Skin of body (tissue), 1 donor: ENCODE measurements at regions not wholly inside any gene's neighbourhood (a gene's known extent, or its start where the extent isn't known, plus 50 kb on each side); places are given as distances from the start of the nearest gene placed in this dataset.
"Not testable (repeated sequence)": the region's sequence is repeated elsewhere in the genome, so short reads cannot be mapped to it uniquely, and the experiment has no call there.

Experiments used
- DNase-seq: peaks from one replicate; lab custom pipeline; 2025; lab: John Stamatoyannopoulos, UW

DNA sequence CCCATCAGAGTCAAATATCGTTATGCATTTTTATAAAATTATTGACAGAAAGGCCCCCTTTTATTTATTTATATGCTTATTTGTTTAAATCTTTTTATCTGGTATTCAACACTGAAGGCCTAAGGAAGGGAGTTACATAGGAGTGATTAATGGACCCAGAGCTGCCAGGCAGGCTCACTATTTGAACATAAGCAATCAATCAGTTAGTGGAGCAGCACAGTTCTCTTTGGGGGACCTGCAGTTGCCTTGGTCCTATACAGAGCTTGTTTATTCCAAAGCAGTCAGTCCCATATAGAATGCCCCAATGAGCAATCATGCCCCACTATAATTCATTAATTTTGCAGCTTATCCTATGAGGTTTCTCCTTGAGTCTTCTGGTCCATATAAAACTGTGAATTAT lies 389.4 kb upstream of the GOT2 start:
- no peak for DNase-seq

GRCh38 chr16:59122262-59122537 lies 388.1 kb upstream of the GOT2 start:
- DNase-seq: peak; percentile 47

DNA sequence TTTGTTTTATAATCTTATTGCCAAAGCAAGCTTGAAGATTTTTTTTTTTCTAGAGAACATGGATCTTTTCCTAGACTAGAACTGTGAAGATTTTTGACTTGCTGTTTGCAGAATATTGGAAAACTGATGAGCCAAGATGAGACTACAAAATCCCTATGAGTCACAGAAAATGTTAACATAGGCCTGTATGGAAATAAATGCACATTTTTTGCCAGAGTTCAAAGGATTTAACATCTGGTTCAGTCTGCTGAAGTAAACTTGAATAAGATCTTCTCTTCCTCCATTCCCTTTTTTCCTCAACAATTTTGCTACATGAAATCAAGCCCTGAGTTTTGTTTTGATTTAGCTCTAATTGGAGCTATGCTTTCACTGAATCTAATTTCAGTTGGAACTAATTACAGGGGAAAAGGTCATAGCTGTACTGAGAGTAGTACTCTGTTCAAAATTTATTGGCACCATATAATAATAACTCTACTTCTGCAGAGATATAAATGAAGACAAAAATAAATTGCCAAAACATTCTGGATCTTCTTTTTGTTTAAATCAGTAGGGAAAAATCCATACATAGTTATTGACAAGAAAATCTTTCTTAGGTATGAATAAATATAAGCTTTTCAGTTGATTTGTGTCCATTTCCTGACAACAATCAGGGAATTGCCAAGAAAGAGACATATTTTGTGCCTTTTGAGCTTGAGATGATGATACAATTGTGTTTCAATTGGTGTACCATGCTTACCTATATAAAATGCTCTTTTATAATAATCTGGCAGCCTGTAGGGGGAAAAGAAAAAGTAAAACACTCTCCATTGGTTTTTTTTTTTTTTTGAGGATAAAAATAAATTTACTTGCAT lies 387.5 kb upstream of the GOT2 start:
- DNase-seq: peak; percentile 83

DNA sequence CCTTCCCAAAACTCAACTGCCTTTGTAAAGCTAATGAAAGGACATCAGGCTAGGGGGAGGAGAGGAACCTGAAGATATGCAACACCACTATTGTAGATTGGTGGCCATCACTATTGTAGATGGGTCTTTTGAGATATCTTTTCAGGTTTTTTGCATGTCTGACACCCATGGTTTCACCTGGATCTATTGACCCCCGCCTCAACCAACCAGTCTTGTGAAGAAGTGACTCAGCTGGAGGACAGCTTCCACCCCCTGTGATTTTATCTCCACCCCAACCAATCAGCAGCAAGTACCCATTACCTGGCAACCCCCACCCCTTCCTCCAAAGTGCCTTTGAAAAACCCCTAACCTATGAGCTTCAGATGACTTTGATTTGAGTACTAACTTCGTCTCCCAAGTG lies 382.6 kb upstream of the GOT2 start:
- DNase-seq: no peak

GRCh38 chr16:59114790-59115189 lies 380.7 kb upstream of the GOT2 start:
- DNase-seq: no peak

DNA sequence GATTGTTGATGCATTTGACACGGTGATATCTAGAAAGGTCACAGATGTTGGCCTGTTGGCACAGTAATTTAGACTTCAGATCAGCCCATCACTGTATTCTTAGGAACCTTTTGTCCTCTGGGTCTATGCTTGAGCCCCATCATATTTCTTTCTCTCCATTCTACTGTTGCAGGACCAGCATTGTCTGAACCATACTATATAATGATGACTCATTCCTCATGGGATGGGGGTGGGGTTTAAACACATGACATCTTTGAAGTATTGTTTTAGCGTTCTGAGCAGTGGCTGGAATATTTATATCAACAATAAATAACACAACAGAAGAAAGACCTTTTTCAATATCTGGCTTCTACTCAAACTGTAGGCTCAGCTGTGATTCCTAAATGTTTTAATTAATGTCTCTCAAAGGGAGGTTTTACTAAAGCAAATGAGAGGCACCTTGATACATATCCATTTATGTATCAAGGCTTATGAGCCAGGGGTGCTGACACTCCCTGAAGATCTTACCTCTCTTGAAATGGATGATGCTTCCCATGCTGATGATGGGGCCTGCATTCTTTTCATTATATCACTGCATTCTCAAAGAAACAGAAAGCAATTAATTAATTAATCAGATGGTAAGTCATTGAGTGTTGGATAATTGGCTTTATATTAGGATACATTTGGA lies 379.0 kb upstream of the GOT2 start:
- no peak for DNase-seq

DNA sequence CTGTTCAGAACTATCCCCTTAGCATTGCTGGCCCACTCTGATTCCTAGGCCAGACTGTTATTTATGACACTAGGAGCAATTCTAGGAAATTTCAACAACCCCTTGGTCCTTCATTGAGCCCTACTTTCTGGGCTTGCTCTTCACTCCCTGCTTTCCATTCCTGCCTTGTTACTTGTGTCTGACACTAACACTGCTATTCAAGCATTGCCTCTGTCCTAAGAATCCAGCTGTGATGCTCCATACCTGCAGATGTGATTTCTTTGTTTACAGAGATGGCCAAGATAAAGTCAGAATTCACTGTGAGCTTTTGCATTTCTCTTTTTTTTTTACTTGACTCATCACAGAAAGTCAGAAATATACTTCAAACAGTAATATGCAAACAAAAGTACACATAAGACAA lies 377.2 kb upstream of the GOT2 start:
- DNase-seq: no peak

- DNase-seq: no peak
Measured at GRCh38 chr16:59108374-59108773, 374.3 kb upstream of the GOT2 start.

GRCh38 chr16:59096682-59097081 lies 362.6 kb upstream of the GOT2 start:
- not testable (repeated sequence) for DNase-seq

- no peak for DNase-seq
Measured at GRCh38 chr16:59090541-59090940, 356.4 kb upstream of the GOT2 start.

- no peak for DNase-seq
Measured at GRCh38 chr16:59088431-59088830, 354.3 kb upstream of the GOT2 start.

DNA sequence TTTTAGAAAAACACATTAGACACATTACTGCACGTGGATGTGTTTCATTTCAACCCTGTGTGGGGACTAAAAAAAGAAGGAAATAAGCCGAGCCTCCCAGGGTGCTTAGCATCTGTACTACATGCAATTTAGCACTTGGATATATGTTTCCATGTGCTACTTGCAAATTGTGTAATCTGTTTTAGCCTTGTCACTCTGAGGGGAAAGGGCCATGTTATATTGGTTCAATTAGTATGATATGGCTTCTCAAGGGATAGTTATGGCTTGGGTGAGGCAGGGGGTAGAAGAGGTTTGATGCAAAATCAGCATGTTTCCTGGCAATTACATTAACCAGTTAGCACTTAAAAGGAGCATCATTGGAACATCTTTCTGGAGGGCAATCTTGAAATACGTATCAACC lies 353.5 kb upstream of the GOT2 start:
- no peak for DNase-seq

- DNase-seq: no peak
Measured at GRCh38 chr16:59067205-59067604, 333.1 kb upstream of the GOT2 start.

DNA sequence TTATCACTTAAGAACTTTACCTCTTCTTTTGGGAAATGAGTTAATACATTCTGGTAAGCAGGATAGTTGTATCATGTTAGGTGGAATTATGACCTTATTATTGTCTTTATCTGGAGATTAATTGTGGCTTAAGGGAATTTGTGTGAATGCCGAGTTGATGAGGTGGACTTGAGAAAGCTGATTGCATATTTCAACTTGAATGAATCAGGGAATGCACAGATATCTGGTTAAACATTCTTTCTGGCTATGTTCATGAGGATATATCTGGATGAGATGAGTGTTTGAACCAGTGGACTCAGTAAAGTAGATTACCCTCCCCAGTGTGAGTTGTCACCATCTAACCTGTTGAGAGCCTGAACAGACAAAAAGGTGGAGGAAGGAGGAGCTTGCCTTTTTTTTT lies 326.1 kb upstream of the GOT2 start:
- DNase-seq: no peak

GRCh38 chr16:59058250-59058649 lies 324.1 kb upstream of the GOT2 start:
- no peak for DNase-seq

- DNase-seq: no peak
Measured at GRCh38 chr16:59053911-59054310, 319.8 kb upstream of the GOT2 start.

DNA sequence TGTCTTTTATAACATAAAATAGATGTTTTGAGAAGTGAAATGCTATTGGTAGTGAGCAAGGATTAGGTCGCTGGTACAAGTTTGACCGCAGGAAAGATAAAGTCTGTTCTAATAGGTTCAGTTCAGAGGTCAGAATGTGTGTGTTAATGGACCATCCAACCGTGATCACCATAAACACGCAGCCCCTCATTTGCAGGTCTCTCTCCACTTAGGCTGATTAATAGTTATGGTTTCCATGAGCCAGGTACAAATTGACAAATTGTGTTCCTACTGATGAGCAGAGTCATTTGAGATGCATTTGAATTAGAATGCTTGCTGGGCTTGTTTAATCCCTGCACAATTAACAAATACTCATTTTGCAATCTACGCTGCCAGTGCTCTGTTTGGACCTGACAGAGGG lies 318.1 kb upstream of the GOT2 start:
- DNase-seq: no peak

- DNase-seq: no peak
Measured at GRCh38 chr16:59048876-59049275, 314.8 kb upstream of the GOT2 start.

- no peak for DNase-seq
Measured at GRCh38 chr16:59047114-59047513, 313.0 kb upstream of the GOT2 start.

- DNase-seq: no peak
Measured at GRCh38 chr16:59046335-59046734, 312.2 kb upstream of the GOT2 start.

DNA sequence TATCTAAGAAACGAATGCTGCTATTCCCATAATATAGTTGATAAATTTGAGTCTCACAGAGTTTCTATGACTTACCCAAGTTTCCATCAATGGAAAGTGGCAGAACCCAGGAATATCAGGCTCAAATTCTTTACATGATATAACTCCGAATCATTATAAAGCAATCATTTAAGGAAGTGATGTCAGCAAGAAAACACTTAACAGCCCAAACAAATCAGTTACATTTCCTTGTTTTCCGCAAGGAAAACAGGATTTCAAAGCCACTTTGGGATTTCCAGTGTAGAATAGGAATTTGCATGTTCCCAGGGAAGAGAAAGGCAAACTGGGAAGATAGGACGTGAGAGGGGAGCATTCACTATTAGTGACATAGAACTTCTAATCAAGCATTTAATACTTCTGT lies 311.4 kb upstream of the GOT2 start:
- DNase-seq: no peak

- DNase-seq: no peak
Measured at GRCh38 chr16:59044616-59045015, 310.5 kb upstream of the GOT2 start.

DNA sequence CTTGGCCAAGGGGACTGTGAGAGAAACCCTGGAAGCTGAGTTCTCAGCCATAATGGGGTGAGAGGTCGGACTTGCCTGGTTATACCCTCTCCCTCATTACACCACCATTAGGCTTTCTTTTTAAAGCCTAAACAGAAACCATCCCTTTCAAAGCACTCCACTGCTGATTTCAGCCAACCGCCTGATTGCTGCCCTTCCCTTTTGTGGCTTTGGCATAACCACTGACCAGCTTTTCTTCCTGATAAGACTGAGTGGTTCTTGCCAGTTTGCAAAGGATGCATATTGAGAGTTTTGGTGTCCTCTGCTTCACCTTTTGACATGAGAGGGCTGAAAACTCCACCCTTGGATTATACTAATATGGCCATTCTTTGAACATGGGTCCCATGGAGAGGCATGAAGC lies 308.2 kb upstream of the GOT2 start:
- no peak for DNase-seq
